ENCODE measurements at regions not wholly inside any gene's neighbourhood (a gene's known extent, or its start where the extent isn't known, plus 50 kb on each side); places are given as distances from the start of the nearest gene placed in this dataset.
"Not testable (repeated sequence)": the region's sequence is repeated elsewhere in the genome, so short reads cannot be mapped to it uniquely, and the experiment has no call there.

DNA sequence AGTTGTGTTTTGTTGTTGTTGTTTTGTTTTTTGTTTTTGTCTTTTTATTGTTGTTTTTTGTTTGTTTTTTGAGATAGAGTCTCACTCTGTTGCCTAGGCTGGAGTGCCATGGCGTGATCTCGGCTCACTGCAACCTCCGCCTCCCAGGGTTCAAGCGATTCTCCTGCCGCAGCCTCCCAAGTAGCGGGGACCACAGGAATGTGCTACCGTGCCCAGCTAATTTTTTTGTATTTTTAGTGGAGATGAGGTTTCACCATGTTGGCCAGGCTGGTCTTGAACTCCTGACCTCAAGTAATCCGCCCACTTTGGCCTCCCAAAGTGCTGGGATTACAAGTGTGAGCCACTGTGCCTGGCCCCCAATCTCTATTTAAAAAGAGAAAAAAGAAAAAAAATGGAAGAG, 109.0 kb upstream of the DAPK1 start:
- H3K36me3 ChIP-seq (ENCODE audit: insufficient read depth, low read length); H3K4me3 ChIP-seq (ENCODE audit: low read length): not testable (repeated sequence)

DNA sequence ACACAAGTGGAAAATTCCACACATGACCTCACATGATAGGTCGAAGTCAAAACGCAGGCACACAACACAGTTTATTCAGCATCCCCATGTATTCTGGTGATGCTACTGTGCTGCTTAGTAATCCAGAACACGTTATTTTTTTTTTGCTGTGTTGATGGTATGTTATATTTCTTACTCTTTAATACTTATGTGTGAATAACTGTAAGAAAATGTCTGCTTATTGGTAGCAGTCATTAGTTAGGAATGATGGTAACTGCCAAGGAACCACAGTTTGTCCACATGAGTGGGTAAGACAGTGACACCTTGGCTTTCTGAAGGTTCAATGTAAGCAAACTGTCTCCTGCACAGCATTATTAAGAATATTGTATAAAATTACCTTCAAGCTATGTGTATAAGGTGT, 107.7 kb upstream of the DAPK1 start:
- H3K9ac ChIP-seq (ENCODE audit: low read depth, low read length): no peak overlapping the region

More for the DNA sequence above, 109.0 kb upstream of the DAPK1 start:
- H3K27me3 ChIP-seq (ENCODE audit: control insufficient read depth, insufficient read depth, low read length); H3K9me3 ChIP-seq (replicated peaks; ENCODE audit: low read length); H3K9ac ChIP-seq (ENCODE audit: low read depth, low read length); H3K4me2 ChIP-seq (ENCODE audit: low read length): not testable (repeated sequence)
- peaks cover 54% of the 10 kb centered on the region for H3K4me1 ChIP-seq (ENCODE audit: control insufficient read depth, insufficient read depth, low read length)

DNA sequence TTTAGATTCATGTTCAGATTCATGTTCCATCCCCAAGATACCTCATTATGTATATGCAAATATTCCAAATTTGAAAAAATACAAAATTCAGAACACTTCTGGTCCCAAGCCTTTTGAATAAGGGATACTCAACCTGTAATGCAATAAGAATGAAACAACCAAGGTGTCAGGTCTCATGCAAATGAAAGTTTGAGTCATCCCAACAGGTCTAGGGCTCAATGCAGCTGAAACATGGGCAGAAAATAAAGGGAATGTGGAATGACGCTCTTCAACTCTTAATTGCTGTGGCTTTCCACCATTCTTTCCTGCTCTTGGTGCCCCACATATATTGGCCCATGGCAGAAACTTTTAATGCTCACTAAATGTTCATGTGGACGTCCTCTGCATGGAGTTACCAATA, 107.3 kb upstream of the DAPK1 start:
- no peaks in the 10 kb centered on the region for H3K9me3 ChIP-seq (replicated peaks; ENCODE audit: low read length)
- H3K27me3 ChIP-seq (ENCODE audit: control insufficient read depth, insufficient read depth, low read length): peaks cover 3% of the 10 kb centered on the region
- H3K4me2 ChIP-seq (ENCODE audit: low read length): no peak overlapping the region
- H3K36me3 ChIP-seq (ENCODE audit: insufficient read depth, low read length): no peaks in the 10 kb centered on the region
- peaks cover 42% of the 10 kb centered on the region for H3K4me1 ChIP-seq (ENCODE audit: control insufficient read depth, insufficient read depth, low read length)
- H3K9ac ChIP-seq (ENCODE audit: low read depth, low read length): no peak overlapping the region
- H3K4me3 ChIP-seq (ENCODE audit: low read length): no peak overlapping the region

More for the DNA sequence above, 107.7 kb upstream of the DAPK1 start:
- H3K4me2 ChIP-seq (ENCODE audit: low read length): no peak overlapping the region
- H3K27me3 ChIP-seq (ENCODE audit: control insufficient read depth, insufficient read depth, low read length): no peaks in the 10 kb centered on the region
- H3K9me3 ChIP-seq (replicated peaks; ENCODE audit: low read length): no peaks in the 10 kb centered on the region
- peaks cover 42% of the 10 kb centered on the region for H3K4me1 ChIP-seq (ENCODE audit: control insufficient read depth, insufficient read depth, low read length)
- H3K4me3 ChIP-seq (ENCODE audit: low read length): no peak overlapping the region
- no peaks in the 10 kb centered on the region for H3K36me3 ChIP-seq (ENCODE audit: insufficient read depth, low read length)

DNA sequence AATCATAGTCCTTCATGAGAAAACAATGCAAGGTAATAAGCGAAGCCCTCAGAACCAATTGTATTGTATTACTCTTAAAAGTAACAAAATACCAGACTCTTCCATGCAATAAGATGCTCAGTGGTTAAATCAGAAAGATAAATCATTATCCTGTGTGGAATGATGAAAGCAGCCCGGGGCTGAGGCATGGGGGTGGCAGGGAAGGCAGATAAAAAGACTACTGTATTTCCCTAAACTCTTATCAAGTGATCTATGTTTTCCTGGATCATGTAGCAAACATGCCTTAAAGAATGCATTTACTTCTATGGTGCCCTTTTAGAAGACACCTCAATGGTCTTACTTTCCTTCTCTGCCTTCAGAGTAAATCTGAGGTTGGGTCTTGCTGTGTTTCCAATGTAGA, 105.6 kb upstream of the DAPK1 start:
- H3K27me3 ChIP-seq (ENCODE audit: control insufficient read depth, insufficient read depth, low read length): peaks cover 3% of the 10 kb centered on the region
- no peak overlapping the region for H3K4me3 ChIP-seq (ENCODE audit: low read length)
- peaks cover 37% of the 10 kb centered on the region for H3K4me1 ChIP-seq (ENCODE audit: control insufficient read depth, insufficient read depth, low read length)
- H3K36me3 ChIP-seq (ENCODE audit: insufficient read depth, low read length): no peaks in the 10 kb centered on the region
- H3K9me3 ChIP-seq (replicated peaks; ENCODE audit: low read length): no peaks in the 10 kb centered on the region
- no peak overlapping the region for H3K4me2 ChIP-seq (ENCODE audit: low read length)
- no peak overlapping the region for H3K9ac ChIP-seq (ENCODE audit: low read depth, low read length)

DNA sequence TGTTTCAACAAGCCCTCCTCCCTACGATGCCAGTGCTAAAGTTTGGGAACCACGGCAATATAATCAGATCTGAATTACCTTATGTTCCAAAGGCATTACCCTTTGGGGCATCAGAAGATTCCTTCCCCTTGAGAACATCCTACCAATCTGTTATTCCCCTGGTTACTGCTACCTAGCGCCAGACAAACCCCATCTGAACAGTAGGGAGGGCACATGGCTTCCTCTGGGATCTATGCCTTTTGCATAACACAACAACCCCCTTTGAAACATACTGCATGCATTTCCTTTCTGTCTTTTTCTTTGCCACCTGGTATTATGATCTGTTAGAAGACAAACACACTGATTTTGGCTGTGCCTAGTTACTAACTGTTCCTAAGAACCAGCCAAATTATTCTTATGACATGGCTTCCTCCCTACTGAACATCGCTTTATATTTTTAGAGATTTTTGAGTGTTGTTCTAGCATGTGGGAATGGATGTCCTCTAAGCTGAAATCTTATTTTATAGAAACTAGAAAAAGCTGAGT, 103.9 kb upstream of the DAPK1 start:
- Histone ChIP-seq H3K36me3 (ENCODE audit: insufficient read depth, low read length) (no peaks in the 10 kb centered on the region), H3K4me3 (ENCODE audit: low read length) (no peak overlapping the region), H3K4me2 (ENCODE audit: low read length) (no peak overlapping the region), H3K9me3 (replicated peaks; ENCODE audit: low read length) (no peaks in the 10 kb centered on the region), H3K4me1 (ENCODE audit: control insufficient read depth, insufficient read depth, low read length) (peaks cover 21% of the 10 kb centered on the region), H3K27me3 (ENCODE audit: control insufficient read depth, insufficient read depth, low read length) (peaks cover 3% of the 10 kb centered on the region), H3K9ac (ENCODE audit: low read depth, low read length) (no peak overlapping the region)

DNA sequence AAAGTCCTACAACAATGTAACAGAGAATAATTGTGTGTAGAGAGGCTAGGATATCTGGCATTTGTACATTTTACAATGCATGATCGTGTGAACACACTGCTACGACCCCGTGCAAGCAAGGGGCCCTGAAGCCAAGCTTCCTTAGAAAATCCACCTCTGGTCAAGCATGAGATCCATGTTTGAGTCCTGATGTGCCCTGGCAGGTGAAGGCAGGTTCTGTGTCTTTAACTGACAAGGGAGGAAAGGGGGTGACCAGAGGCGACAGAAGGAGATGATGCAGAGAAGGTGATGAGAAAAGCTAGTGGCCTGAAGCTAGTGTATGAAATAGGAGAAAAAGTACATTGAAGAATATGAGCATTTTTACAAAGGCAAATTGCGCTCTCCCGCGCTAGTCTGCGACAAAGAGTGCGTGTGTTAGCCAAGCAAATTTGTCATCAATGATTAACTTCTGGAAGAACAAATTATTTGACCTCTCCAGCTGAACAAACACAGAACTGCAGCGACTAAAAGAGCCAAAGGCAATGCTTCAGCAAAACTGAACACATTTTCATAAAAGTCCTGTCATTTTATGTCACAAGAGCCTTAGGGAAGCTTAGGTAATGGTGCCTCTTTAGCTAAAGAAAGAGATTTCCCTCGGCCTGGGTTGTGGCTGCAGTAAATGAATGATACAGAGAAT, 101.7 kb upstream of the DAPK1 start:
- Histone ChIP-seq H3K27me3 (ENCODE audit: control insufficient read depth, insufficient read depth, low read length) (peaks cover 3% of the 10 kb centered on the region), H3K4me1 (ENCODE audit: control insufficient read depth, insufficient read depth, low read length) (peaks cover 11% of the 10 kb centered on the region), H3K4me2 (ENCODE audit: low read length) (no peak overlapping the region), H3K9me3 (replicated peaks; ENCODE audit: low read length) (no peaks in the 10 kb centered on the region), H3K36me3 (ENCODE audit: insufficient read depth, low read length) (no peaks in the 10 kb centered on the region), H3K9ac (ENCODE audit: low read depth, low read length) (no peak overlapping the region), H3K4me3 (ENCODE audit: low read length) (no peak overlapping the region)

DNA sequence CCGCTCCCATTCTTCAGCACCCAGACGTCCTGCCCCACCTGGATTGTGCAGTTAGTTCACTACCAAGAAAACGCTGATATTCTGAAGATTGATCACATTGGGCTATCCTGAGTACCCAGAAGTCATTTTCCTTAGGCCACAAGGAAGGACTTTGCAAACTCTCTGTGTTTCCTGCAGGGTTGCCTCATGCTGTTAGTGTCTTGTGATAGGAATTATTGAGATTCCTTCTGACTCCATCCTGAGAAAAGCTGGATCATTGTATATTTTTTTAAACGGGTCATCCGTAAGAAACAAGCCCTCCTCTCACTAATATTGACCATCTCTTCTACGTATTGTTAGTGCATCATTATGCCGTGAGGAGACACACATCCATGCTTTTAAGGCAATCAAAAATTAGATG, 96.0 kb upstream of the DAPK1 start:
- H3K27me3 ChIP-seq (ENCODE audit: control insufficient read depth, insufficient read depth, low read length): no peaks in the 10 kb centered on the region
- H3K9ac ChIP-seq (ENCODE audit: low read depth, low read length): no peak overlapping the region
- no peak overlapping the region for H3K4me2 ChIP-seq (ENCODE audit: low read length)
- no peak overlapping the region for H3K4me3 ChIP-seq (ENCODE audit: low read length)
- no peaks in the 10 kb centered on the region for H3K9me3 ChIP-seq (replicated peaks; ENCODE audit: low read length)
- H3K36me3 ChIP-seq (ENCODE audit: insufficient read depth, low read length): no peaks in the 10 kb centered on the region
- peaks cover 3% of the 10 kb centered on the region for H3K4me1 ChIP-seq (ENCODE audit: control insufficient read depth, insufficient read depth, low read length)

DNA sequence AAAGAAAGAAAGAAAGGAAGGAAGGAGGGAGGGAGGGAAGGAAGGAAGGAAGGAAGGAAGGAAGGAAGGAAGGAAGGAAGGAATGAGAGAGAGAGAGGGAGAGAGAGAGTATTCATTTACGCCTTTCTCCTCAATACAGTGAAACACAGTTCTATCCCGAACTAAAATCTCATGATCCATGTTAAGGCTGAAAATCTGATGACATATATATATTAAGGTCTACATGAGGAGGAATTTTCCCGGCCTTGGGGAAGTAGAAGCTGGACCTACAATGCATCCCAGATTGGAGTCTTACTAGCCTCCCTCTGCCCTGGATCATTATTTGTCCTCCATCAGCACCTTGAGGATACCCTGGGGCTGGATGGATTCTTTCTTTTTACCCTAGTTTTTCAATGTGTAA, 95.1 kb upstream of the DAPK1 start:
- H3K36me3 ChIP-seq (ENCODE audit: insufficient read depth, low read length): no peaks in the 10 kb centered on the region
- H3K4me2 ChIP-seq (ENCODE audit: low read length): no peak overlapping the region
- H3K4me1 ChIP-seq (ENCODE audit: control insufficient read depth, insufficient read depth, low read length): peaks cover 3% of the 10 kb centered on the region
- H3K4me3 ChIP-seq (ENCODE audit: low read length): no peak overlapping the region
- no peaks in the 10 kb centered on the region for H3K27me3 ChIP-seq (ENCODE audit: control insufficient read depth, insufficient read depth, low read length)
- no peaks in the 10 kb centered on the region for H3K9me3 ChIP-seq (replicated peaks; ENCODE audit: low read length)
- no peak overlapping the region for H3K9ac ChIP-seq (ENCODE audit: low read depth, low read length)

DNA sequence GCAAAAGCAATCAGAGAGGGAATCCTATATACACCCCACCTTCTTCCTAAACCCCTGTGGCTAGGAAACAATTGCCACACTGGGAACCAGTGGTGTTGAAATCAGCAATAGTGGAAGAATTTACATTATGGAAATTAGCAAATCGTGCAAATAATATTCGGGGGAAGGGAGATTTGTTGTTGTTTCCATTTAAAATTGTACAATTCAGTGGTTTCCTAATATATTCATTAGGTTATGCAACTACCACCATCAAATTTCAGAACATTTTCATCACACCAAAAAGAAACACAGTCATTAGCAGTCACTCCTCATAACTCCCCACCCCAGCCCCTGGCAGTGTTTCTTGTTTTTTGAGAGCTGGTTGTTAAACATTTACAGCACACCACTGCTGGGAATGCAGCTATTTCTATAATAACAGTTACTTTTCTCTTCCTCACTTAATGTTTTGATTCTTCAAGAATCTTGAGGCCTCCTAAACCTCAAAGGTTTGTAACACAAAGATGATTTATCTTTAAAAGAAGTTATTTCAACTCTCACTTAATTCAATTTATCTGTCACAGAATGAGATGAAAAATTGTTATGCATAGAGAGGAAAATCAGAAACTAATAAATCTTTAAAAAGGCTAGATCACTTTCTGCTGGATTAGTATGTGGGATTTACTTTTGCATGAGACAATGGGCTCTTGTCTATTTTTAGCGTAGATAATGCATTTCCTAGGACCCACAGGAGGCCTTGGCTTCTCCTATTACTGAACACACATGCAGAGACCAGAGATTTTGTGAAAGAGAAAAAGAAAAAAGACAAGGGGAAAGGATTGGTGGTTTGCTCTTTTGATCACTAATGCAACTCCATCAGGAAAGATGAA, 91.8 kb upstream of the DAPK1 start:
- no peaks in the 10 kb centered on the region for H3K9me3 ChIP-seq (replicated peaks; ENCODE audit: low read length)

DNA sequence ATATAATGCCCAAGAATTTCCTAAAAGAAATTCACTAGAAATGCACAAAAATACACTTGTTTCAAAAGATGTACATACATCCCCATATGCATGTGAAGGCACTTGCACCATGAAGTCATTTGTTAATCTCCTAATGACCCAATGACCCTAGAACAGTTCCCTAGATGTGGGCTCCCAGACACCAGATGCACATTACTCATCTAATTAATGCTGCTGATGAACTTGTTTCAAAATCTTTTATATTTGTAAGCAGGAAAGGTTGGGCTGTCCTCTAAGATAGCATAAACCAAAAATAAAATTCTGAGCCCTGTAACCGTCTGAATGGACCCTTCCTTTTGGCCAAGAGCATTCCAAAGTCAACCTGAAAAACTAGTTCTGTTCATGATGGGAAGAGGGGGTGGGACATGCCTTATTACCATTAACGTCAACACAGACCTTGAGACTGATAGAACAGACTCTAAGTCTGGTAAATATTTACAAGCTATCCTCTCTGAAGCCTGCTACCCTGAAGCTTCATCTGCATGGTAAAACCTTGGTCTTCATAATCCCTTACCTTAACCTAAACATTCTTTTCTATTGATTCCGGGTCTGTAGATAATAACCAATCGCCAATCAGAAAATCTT, 91.0 kb upstream of the DAPK1 start:
- Histone ChIP-seq H3K36me3 (ENCODE audit: insufficient read depth, low read length) (no peaks in the 10 kb centered on the region), H3K27me3 (ENCODE audit: control insufficient read depth, insufficient read depth, low read length) (no peaks in the 10 kb centered on the region), H3K9me3 (replicated peaks; ENCODE audit: low read length) (no peaks in the 10 kb centered on the region), H3K4me2 (ENCODE audit: low read length) (no peak overlapping the region), H3K4me1 (ENCODE audit: control insufficient read depth, insufficient read depth, low read length) (peaks cover 3% of the 10 kb centered on the region), H3K9ac (ENCODE audit: low read depth, low read length) (no peak overlapping the region), H3K4me3 (ENCODE audit: low read length) (no peak overlapping the region)

More for the DNA sequence above, 91.8 kb upstream of the DAPK1 start:
- Histone ChIP-seq H3K9ac (ENCODE audit: low read depth, low read length) (no peak overlapping the region), H3K4me3 (ENCODE audit: low read length) (no peak overlapping the region), H3K36me3 (ENCODE audit: insufficient read depth, low read length) (no peaks in the 10 kb centered on the region), H3K4me1 (ENCODE audit: control insufficient read depth, insufficient read depth, low read length) (peaks cover 3% of the 10 kb centered on the region), H3K4me2 (ENCODE audit: low read length) (no peak overlapping the region), H3K27me3 (ENCODE audit: control insufficient read depth, insufficient read depth, low read length) (no peaks in the 10 kb centered on the region)

All from skeletal muscle satellite cell (primary cell).